GM10266 (cell line): ENCODE measurements at regions not wholly inside any gene's neighbourhood (a gene's known extent, or its start where the extent isn't known, plus 50 kb on each side); places are given as distances from the start of the nearest gene placed in this dataset.

Experiments used
- DNase-seq: peaks from one replicate; pipeline ENCODE4 v3.0.0; 2012; ENCODE audit errors: extremely low spot score
- TF ChIP-seq, protein P1 (sequence below): IDR thresholded peaks from 2 replicates; pipeline ENCODE4 v1.5.1; 2012; ENCODE audit warnings: mild to moderate bottlenecking, low read depth; ENCODE audit not compliant: control insufficient read depth, insufficient read depth; ENCODE audit errors: missing control alignments

DNA sequence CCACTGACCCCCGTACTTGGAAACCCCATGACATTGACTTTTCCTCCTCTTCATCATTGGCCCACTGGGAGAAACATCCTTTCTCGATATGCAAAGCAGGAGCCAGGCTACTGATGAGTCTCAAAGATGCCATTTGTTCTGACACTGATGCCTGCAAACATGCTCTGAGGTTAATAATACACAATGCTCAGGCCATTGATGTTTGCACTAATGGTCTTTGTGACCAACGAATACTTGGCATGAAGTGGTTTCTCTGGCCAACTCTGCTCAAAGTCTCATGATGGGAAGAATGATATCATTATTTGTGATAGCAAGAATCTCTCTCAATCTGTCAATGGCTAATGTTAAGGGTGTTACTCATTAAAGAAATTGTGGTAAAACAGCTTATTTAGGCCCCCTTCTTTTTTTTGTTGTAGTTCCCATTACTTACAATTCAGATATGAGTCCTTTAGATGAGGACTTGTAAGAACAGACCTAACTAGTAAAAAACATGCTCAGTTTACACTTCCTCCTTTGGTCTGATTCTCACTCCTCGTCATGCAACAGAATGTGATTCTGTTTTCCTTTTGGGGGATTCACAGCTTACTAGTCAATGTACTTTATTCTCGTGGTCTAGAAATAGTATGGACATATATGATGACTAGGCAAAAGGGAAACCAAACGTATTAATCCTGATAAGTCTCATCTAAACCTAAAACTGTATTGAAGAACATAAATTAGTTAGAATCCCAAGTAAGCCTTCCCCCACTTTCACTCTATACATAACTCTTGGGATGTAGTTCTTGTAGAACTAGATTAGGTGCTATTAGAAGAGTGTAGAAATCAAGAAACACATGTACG is 488.8 kb upstream of the DPPA4 start:
- TF ChIP-seq, protein P1, sequence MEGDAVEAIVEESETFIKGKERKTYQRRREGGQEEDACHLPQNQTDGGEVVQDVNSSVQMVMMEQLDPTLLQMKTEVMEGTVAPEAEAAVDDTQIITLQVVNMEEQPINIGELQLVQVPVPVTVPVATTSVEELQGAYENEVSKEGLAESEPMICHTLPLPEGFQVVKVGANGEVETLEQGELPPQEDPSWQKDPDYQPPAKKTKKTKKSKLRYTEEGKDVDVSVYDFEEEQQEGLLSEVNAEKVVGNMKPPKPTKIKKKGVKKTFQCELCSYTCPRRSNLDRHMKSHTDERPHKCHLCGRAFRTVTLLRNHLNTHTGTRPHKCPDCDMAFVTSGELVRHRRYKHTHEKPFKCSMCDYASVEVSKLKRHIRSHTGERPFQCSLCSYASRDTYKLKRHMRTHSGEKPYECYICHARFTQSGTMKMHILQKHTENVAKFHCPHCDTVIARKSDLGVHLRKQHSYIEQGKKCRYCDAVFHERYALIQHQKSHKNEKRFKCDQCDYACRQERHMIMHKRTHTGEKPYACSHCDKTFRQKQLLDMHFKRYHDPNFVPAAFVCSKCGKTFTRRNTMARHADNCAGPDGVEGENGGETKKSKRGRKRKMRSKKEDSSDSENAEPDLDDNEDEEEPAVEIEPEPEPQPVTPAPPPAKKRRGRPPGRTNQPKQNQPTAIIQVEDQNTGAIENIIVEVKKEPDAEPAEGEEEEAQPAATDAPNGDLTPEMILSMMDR: no peak

GRCh38 chr3:109831403-109831802 is 494.1 kb upstream of the DPPA4 start:
- no peak for DNase-seq
- TF ChIP-seq, protein P1: no peak

More for the DNA sequence above, 488.8 kb upstream of the DPPA4 start:
- no peak for DNase-seq

- TF ChIP-seq, protein P1: no peak
- no peak for DNase-seq
Measured at GRCh38 chr3:109835958-109836357, 498.6 kb upstream of the DPPA4 start.

GRCh38 chr3:109851854-109852253 is 514.5 kb upstream of the DPPA4 start:
- DNase-seq: no peak
- TF ChIP-seq, protein P1: no peak

- TF ChIP-seq, protein P1: no peak
- DNase-seq: no peak
Measured at GRCh38 chr3:109852283-109852682, 514.9 kb upstream of the DPPA4 start.

GRCh38 chr3:109853077-109853731 is 515.9 kb upstream of the DPPA4 start:
- DNase-seq: no peak
- TF ChIP-seq, protein P1: no peak

DNA sequence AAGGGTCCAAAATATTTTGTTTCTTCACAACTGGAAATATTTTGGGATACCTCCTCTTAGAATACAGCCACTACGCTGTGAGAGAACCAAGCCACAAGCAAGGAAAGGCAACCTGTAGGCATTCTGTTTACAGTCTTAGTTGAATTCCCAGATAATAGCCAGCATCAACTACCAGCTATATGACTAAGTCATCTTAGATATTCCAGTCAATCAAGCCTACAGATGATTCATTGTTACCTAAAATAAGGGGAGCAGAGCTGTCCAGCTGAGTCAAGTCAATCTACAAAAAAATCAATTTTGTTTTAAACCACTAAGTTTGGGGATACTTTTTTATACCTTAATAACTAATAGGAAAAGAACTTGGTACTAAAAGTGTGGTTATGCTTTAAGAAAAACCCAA is 526.4 kb upstream of the DPPA4 start:
- no peak for DNase-seq

More for the DNA sequence above, 526.4 kb upstream of the DPPA4 start:
- TF ChIP-seq, protein P1: no peak
